Psoas muscle (tissue), 7 donors: ENCODE measurements at regions not wholly inside any gene's neighbourhood (a gene's known extent, or its start where the extent isn't known, plus 50 kb on each side); places are given as distances from the start of the nearest gene placed in this dataset.

Experiments
- ATAC-seq, 4 donors: fragments of 200-7000 bp; cut with Tn5 transposase; one replicate each; pipeline ENCODE4 v1.9.1; 2020; ENCODE audit warnings: moderate library complexity in 3 of 4, mild to moderate bottlenecking in 2 of 4
- DNase-seq, 2 donors: peaks; one replicate each; pipeline ENCODE4 v3.0.0-alpha.2; 2020
- H3K27ac ChIP-seq: fragments of 200-600 bp; one replicate; pipeline ENCODE4 v1.8.0; 2022
- H3K27me3 ChIP-seq, 3 donors: fragments of 200-600 bp in 1 of 3; one replicate each; pipeline versions ENCODE4 v1.6.1 to v1.8.0; 2013 to 2022; ENCODE audit warnings: low read length in 2 of 3, mild to moderate bottlenecking in 2 of 3, moderate library complexity in 1 of 3; ENCODE audit not compliant: insufficient read depth in 3 of 3
- H3K36me3 ChIP-seq, 2 donors: fragments of 200-600 bp in 1 of 2; one replicate each; pipeline versions ENCODE4 v1.6.1 to v1.8.0; 2013 to 2022; ENCODE audit warnings: low read depth in 1 of 2, mild to moderate bottlenecking in 1 of 2, moderate library complexity in 1 of 2; ENCODE audit not compliant: insufficient read depth in 1 of 2
- H3K4me1 ChIP-seq: fragments of 200-600 bp; one replicate; pipeline ENCODE4 v1.8.0; 2022
- H3K4me3 ChIP-seq: fragments of 200-600 bp; one replicate; pipeline ENCODE4 v1.8.0; 2022; ENCODE audit warnings: mild to moderate bottlenecking
- H3K9me3 ChIP-seq: fragments of 200-600 bp; one replicate; pipeline ENCODE4 v1.8.0; 2022
- CTCF ChIP-seq: fragments of 200-600 bp; IDR thresholded peaks from one replicate; pipeline ENCODE4 v1.8.0; 2022; ENCODE audit warnings: antibody characterized with exemption
- WGBS, 3 donors: extraction: QIAGEN DNeasy Blood & Tissue Kit; methylation state at CpG; one replicate each; pipeline versions ENCODE4 v1.1.6 to v1.1.7; 2013; 5-methylcytosine and 5-hydroxymethylcytosine counted together
- intact Hi-C, 2 donors: fragments of 100-400 bp; cut with DNase I; formaldehyde crosslinking; loops; one replicate each; pipeline versions ENCODE4 v1.11.0 to v1.14.2; 2022
- donor health status: healthy with polysubstance abuse.
- donor health status: DM: no; HTN: no; CAD: no; lungs with moderate emphysema.
- donor health status: Bipolar disorder and iron deficiency.
- donor health status: healthy.
- donor health status: DM: yes; HTN: yes; CAD: no.
- donor health status: DM: no; HTN: no; CAD: no.
- donor health status: DM: yes; HTN: yes; CAD: no.

DNA sequence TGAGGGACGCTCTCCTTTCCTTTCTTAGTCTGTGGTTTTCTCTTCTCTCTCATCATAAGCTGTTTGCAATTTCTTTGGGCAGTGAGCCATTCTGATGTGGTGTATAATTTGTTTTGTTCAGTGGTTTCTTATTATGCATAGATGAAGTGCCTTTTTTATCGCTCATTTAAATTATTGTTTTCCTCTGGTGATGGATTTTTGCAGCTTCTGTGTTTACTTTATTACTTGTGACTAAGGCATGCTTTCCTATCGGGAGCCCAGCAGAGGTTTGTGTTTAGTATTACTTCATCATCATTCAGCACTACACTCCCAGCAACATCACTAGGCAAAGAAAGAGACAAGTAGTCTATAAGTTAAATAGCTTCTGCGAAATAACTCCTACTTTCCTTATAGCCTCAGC, 586.6 kb upstream of the NOVA1 start:
- TF ChIP-seq CTCF = no peak

GRCh38 chr14:27186048-27186447, 588.2 kb upstream of the NOVA1 start:
- TF ChIP-seq CTCF = no peak
- Histone ChIP-seq H3K4me1 (no peaks in the 10 kb centered on the region), H3K36me3 (no peaks in the 10 kb centered on the region), H3K9me3 (no peaks in the 10 kb centered on the region), H3K4me3 (no peak overlapping the region), H3K27ac (no peak overlapping the region), H3K27me3 (no peaks in the 10 kb centered on the region)
- 81 to 96% (median 87%) methylated on average over 1 of the region's 1 CpG for WGBS, 3 donors
- intact Hi-C loops = no loop called here
- DNase-seq (no peak), ATAC-seq (no peak)

More for the DNA sequence above, 586.6 kb upstream of the NOVA1 start:
- Histone ChIP-seq H3K4me3 (no peak overlapping the region), H3K4me1 (no peaks in the 10 kb centered on the region), H3K36me3 (no peaks in the 10 kb centered on the region), H3K27ac (no peak overlapping the region), H3K27me3 (no peaks in the 10 kb centered on the region), H3K9me3 (no peaks in the 10 kb centered on the region)
- intact Hi-C loops = no loop called here
- DNase-seq (no peak), ATAC-seq (no peak)
- WGBS, 3 donors = 69 to 83% (median 77%) methylated on average over 4 of the region's 4 CpGs

DNA sequence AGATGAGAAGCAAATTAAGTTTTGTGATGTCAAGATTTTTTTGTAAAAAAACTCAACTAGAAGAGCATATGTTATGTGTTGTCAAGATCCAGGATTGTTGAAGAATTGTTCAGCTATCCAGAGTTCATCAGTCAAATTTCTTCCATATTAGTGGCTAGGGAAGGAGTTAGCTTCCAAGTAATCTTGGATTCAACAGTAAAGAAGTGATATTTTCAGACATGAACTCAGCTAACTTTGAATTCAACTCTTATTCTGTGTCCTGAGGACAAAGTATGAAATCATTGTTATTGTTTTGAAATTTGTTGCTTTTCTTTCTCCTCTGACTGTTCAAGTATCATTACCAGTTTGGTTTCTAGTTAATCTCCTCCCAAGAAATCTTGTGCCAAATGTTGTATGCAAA, 589.3 kb upstream of the NOVA1 start:
- Histone ChIP-seq H3K36me3 (no peaks in the 10 kb centered on the region), H3K4me3 (no peak overlapping the region), H3K27ac (no peak overlapping the region), H3K4me1 (no peaks in the 10 kb centered on the region), H3K27me3 (no peaks in the 10 kb centered on the region), H3K9me3 (no peaks in the 10 kb centered on the region)
- DNase-seq (no peak), ATAC-seq (no peak)
- intact Hi-C loops = no loop called here
- no peak for TF ChIP-seq CTCF

DNA sequence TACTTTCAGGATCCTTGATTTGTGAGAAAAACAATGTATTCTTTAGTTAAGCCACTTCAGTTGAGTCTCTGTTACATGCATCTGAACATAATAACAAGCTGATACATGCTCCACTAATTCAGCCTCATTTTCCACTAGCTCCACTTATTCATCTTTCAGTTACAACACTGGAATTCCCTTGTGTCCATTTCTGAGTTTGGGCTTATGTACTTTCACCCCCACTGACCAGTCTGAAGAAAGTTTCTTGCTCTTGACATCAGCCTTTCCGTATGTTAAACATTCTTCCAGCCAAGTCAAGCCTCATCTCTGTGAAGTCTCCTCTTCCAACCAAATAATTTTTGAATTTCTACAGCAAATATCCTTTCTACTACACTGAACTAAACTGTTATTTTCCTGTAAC, 592.5 kb upstream of the NOVA1 start:
- no peak for DNase-seq
- H3K9me3 ChIP-seq = no peaks in the 10 kb centered on the region
- no peak overlapping the region for H3K4me3 ChIP-seq
- no peak for ATAC-seq
- no peaks in the 10 kb centered on the region for H3K36me3 ChIP-seq
- intact Hi-C loops = no loop called here
- no peaks in the 10 kb centered on the region for H3K4me1 ChIP-seq
- WGBS, 3 donors = 47 to 53% (median 51%) methylated on average over 1 of the region's 1 CpG
- no peak for TF ChIP-seq CTCF
- H3K27me3 ChIP-seq = no peaks in the 10 kb centered on the region
- H3K27ac ChIP-seq = no peak overlapping the region

- Histone ChIP-seq H3K27me3 (no peaks in the 10 kb centered on the region), H3K9me3 (no peaks in the 10 kb centered on the region), H3K36me3 (no peaks in the 10 kb centered on the region), H3K4me3 (no peak overlapping the region), H3K4me1 (no peaks in the 10 kb centered on the region), H3K27ac (no peak overlapping the region)
- WGBS, 3 donors = 38 to 41% (median 39%) methylated on average over 2 of the region's 2 CpGs
- DNase-seq (no peak), ATAC-seq (no peak)
- intact Hi-C loops = no loop called here
- no peak for TF ChIP-seq CTCF
Measured at GRCh38 chr14:27199272-27199671, 601.4 kb upstream of the NOVA1 start.
